ENCODE measurements at regions not wholly inside any gene's neighbourhood (a gene's known extent, or its start where the extent isn't known, plus 50 kb on each side); places are given as distances from the start of the nearest gene placed in this dataset.

DNA sequence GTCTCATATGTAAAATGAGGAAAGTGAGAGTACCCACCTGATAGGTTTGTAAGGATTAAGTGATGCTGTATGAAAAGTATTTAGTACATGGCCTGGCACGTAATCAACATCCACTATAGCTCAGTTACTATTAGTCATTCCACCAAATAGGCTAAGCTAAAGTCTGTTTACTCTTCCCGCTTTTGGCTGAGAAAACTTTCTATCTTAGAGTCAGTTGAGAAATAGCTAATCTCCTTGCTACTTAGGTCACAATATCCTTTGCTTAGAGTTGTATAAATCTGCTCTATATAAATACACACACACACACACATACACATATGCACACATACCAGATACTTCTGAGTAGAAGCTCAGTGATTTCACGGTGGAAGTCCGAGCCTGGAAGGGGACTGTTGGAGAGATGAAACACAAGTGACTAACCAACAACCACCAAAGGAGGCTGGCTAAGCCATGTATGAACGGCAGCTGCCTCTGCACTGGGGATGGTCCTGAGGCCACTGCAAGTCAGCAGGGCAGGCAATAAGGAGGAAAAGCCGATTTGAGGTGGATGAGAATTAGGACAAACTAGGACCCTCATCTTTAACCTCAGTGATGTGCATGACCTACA is 104.6 kb upstream of the EPHA4 start:
- no peak for DNase-seq

DNA sequence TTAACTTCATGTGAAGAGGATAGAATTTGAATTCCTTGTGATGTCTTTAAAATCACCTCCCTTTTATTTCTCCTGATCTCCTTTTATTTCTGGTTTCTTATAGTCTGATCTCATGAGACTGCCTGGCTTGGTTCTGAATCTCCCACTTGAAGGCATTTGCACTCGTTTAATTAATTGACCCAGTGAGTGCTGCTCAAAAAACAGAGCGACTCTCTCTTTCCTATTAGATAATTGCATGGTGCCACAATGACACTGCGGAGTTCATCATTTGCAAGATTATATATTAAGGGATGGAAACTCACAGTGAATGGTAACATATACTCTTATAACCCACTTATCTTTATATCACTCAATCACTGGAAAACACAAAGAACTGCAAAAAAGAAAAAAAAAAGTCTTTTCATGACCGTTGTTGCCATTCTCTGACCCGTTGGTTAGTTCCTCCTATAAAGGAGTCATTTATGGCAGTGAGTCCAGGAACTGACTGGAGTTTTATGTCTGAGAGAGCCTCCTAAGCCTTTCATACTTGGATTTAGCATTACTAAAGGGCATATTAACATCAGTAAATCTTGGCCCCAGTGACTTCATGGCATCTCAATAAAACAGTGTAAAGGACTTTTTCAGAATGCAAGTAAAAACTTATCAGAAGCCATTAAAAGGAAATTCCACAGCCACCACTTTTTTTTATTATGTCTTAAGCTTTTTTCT is 103.3 kb upstream of the EPHA4 start:
- no peak for DNase-seq

DNA sequence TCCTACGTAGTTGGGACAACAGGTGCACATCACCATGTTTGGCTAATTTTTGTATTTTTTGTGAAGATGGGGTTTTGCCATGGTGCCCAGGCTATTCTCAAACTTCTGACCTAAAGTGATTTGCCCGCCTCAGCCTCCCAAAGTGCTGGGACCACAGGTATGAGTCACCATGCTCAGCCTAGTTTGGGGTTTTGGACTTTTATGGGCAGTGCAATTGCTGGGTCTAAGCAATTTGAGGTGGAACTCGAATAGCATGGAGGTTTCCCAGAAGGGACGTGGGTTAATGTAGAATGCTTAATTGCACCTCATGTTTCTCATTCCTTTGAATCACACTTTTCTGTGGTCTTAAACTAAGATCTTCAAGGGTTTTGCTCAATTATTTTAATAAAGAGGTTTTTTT is 102.3 kb upstream of the EPHA4 start:
- DNase-seq, result no peak

DNA sequence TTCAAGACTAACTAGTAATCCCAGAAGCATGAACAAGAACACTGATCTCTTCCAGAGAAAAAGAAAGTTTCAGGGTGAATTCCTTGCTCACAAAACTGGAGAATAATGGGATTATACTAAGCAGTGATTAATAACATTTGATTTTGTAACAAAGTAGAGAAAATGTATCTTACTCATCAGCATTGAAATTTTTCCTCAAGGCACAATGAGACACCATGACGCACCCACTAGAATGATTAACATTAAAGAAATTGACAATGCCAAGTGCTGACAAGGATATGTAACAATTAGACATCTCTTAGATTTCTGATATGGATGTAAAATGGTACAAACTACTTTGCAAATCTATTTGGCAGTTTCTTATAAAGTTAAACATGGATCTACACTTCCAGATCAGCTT is 101.1 kb upstream of the EPHA4 start:
- no peak for DNase-seq

DNA sequence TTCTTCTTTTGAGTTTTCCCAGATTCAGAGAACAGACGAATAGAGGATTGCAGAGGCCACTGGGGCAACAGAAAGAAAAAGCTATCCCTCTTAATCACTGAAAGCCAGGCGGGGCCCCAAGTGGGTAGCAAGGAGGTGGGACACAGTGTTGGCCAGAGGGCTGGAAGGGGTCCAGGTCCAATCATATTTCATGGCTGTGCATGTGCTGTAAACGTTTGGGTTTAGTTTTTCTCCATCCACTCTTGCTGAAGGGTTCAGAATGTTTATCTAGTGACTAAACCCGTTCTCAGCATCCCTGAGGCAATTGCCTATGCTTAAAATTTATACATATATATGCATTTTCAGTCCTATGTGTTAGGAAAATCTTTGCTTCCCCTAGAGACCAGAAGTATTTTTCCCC is 99.4 kb upstream of the EPHA4 start:
- peak; percentile 23 for DNase-seq

DNA sequence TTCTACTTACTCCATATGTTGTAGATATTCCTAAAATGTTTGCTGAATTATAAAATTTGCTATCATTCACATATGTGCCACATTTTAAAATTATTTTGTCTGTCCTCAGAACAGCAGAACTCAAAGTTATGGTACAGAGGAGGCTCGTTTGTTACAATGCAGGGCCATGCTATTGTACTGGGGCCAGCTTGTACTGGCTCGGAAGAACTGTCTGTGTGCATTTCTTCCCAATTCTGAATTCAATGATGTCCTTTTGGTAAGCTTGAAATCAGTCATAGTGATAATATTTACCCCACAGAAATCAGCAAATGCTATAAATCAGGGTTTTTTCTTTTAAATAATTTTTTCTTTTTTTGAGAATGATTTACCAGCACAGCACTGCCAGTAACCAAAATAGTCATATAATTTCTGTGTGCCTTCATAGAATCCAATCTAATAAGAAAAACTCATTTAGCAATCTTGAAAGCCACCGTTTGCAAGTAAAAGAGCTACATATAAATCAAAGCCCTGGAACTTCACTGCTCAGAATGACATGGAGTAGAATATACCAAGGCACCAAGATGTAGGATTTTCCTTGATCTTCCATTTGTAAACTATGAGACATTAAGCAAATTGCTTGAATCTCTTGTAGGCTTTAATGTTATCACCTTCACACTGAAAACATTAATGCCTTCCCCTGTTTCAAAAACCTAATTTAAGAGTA is 90.7 kb upstream of the EPHA4 start:
- no peak for DNase-seq

DNA sequence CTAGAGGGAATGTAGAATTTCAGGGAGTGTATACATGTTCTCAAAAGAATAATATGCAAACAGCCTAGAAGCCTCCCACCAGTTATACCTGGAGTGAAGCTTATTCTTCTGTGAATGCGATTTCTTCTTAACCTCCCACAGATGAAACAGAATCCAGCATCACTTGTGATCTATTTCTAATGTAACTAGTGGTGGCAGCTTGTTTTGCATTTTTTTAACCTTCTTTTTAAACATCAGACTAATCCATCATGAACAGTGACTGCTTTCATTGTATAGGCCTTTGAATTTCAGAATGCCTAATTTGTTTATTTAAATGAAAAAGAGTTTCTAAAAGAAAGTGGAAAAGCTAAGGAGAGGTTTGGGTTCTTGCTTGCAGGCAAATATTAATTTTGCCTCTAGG is 85.7 kb upstream of the EPHA4 start:
- no peak for DNase-seq

DNA sequence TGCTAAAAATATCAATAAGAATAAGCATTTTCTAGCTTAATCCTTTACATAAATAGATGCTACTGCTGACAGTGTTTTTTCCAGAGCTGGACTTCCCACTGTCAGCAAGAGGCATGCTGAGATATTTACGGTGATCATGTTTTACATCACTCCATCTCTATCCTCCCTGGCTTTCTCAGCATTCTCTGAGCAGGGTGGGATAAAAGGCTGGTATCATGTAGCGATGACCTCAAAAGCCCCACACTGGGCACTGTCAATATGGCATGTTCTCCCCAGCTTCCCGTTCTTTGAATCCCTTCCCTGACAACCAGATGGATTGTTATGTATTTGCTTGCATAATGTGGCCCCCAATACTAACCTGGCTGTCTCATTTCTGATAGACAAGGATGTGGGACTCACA is 83.2 kb upstream of the EPHA4 start:
- DNase-seq, result no peak

DNA sequence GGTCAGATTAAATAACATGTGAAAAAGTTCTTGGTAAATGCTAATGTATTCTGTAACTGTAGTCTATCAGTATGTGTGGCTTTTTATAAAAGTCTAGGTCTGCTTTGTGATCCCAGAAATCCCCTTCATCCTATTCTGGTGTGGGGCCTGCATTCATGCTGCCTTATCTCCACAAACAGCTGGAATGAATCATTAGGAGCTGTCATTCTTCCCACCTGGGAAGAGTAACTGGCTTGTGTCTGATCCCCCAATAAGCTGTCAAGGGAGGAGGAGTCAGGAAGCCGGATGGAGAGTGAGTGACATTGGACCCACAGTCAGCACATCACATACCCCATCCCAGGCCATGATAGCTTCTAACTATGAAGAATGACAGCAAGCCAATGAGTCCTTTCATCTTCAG is 81.1 kb upstream of the EPHA4 start:
- no peak for DNase-seq

DNA sequence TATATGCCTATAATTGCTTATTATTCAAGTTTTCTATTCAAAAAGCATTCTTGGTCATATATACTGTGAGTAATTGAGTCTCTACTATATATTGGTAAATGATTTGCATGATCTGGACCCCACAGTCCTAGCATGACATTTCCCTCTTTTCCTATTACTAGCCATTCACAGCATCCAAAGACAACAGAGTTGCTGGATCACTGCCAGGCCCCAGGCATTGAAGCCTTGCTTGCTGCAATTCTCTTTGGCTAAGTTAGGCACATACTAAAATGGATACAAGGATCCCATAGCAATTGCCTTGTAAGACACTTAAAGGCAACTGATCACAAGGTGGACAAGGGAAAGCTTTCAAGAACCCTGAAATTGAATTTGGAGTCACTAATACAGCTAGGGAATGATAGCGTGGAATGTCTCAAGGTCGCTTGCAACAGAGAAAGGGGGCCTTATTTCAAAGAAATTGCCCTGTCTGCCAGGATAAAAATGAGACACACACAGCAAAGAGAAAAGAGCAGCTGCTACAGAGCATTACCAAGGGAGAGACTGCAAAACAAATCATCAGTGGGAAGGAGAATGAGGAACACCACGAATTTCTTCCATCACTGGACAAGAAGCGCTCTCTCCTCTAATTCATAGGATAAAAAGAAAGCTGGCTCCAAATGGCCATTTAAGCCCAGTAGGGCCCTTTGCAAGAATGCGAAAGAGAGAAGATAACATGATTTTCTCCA is 77.1 kb upstream of the EPHA4 start:
- DNase-seq, result peak; percentile 17

DNA sequence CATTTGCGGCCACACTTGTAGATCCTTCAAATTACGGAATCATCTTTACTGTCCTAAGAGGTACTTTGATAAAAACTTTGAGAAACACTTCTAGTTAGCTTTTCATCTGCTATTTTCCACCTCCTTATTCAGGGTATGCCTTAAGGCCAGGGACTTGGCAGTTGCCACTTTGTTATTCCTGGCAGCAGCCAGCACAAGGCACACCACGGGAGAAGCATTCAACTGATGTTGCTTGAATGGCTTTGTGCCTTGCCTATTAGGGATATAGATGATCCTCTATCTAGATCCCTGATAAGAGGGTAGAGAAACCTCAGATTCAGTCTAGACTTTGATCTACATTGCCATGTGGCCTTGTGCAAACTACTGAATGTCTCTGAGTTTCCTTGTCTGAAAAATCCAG is 70.3 kb upstream of the EPHA4 start:
- no peak for DNase-seq

DNA sequence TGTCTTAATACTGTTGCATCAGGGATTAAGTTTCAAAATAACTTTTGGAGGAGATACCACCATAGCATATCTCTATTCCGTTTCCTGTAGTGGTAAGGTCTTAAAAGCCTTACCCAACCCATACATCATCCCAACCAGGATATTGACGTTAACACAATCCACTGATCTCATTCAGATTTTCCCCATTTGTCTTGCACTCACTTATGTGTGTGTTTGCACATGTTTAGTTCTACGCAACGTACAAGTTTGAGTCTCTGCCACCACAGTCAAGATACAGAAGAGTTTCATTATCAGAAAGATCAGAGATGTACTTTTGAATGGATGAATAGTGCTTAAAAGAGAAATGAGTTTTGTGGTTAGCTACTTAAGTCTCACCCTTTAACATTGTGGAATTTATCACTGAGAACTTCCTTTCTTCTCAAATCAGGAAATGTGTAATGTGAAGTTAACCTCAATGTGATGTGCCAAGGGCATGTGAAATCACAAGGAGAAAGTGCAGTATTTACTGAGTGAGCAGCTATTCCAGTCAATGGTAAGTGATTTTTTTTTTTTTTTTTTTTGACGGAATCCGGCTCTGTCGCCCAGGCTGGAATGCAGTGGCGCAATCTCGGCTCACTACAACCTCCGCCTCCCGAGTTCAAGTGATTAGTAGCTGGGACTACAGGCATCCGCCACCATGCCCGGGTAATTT is 69.2 kb upstream of the EPHA4 start:
- DNase-seq, result no peak

DNA sequence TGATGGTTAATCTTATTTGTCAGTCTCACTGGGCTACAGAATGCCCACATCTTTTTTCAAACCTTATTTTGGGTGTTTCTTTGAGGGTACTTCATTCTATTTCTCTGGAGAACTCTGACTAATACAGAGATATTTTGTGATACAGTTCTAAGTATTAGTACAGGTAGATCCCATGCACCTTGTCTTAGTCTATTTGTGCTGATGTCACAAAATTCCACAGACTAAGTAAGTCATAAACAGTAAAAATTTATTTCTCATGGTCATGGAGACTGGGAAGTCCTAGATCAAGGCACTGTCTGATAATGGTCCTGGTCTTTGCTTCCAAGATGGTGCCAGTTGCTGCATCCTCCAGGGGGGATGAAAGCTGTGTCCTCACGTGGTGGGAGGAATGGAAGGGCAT is 68.6 kb upstream of the EPHA4 start:
- DNase-seq, result no peak

DNA sequence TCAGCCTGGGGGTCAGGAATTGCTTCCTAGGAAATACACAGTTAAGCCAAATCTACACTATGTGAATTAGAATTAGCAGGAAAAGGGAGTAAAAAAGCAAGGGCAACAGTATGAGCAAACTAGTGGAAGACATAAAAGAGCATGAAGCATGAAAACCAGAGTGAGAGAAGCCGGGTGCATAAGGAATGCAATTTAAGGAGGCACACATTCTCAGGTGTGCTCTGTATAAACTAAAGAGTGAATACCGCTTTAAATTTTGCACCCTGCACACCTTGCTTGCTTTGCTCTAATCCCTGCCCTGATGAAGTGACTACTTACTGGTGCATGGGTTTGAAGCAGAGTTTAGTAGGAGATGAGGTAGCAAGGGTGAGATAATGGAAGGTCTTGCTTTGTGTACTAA is 65.7 kb upstream of the EPHA4 start:
- no peak for DNase-seq

DNA sequence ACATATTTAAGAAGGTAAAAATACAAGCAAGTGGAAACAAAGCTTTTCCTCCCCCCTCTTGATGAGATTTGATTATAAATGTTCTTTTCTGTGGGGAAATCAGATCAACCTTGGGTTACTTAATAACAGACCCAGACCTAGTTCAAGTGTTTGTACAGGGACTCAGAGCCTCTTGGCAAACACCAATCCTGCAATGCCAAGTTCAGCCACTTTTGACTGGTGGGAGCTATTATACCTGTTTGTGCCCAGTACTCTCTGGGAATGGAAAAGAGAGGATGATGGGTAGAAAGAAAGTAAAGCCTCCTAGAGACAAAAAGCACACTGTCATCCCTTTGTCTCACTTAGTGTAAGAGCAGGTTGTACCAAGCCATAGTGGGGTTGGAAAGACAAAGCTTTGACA is 63.8 kb upstream of the EPHA4 start:
- no peak for DNase-seq

DNA sequence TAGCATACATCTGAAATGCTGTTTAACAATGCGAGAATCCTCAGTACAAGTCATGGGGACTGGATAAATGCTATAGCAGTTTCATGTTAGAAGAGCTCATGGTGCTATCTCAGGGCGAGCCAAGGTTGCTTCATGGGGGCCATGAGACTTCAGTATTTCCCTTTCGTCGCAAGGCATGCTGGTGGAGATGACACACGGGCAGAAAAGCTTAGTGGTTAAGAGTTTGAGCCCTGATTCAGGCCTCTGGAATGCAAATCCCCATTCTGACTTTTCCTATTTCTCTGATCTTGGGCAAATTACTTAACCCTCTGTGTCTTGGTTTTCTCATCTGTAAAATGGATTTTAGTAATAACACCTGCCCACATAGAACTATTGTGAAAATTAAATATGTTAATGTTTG is 57.4 kb upstream of the EPHA4 start:
- DNase-seq, result peak; percentile 82

DNA sequence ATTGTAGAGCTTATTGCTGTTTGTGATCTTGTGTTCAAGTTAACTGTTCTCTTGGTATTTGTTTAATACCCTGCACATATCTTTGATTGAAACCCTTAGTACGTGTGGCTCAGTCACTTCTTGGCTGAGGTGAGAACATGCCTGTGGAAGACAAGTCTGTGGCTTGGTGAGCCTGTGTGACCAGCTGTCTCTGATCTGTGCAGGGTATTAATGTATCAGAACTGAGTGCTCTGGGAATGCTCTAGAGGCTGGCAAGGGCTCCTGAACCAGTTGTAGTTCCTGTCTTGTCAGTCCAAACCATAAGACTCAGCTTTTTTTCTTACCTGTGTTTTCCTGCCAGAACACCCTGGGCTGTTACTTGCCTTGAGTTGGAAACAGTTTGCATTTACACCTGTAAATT is 52.4 kb upstream of the EPHA4 start:
- no peak for DNase-seq

Data from fibroblast of skin of scalp (primary cell).